ENCODE measurements at regions not wholly inside any gene's neighbourhood (a gene's known extent, or its start where the extent isn't known, plus 50 kb on each side); places are given as distances from the start of the nearest gene placed in this dataset.

DNA sequence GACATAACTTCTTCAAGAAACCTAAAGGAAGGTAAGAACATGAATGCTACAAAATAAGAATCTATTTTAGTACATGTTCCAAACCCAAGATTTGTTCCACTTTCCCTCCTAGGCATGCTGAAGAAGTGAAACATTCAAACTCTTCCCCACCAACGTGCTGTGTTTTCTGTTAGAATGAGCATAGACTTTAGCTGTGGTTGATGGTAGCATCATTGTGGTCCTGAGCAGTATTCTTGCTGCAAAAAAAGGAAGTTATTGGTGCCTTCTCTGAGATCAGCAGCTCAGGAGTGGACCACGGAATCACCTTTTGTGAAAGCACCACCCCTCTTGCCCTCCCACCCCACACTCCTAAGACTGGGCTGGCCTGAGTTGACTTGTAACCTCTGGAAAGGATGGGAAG is 100.4 kb upstream of the POGK start:
- dilution Hi-C loops (cut with MboI; ENCODE audit: extremely low pct_ligation_motif_present, low sequenced_read_pairs) (no loop called here), intact Hi-C loops (cut with micrococcal nuclease) (no loop called here)
- peaks cover 1% of the 10 kb centered on the region for H3K9me3 ChIP-seq (replicated peaks; ENCODE audit: control insufficient read depth, insufficient read depth, low read length)
- no peaks in the 10 kb centered on the region for H4K20me1 ChIP-seq (replicated peaks; ENCODE audit: control insufficient read depth, extremely low read depth, insufficient read depth, low read length)
- ChIA-PET CTCF (interaction anchor here (1.0 to 1.4 kb wide), 2 partner anchors 13 to 18 kb away, joined by 3 read pairs; no protein-coding TSS in a partner anchor), POLR2A (no interaction called here)
- no peak overlapping the region for H3K27ac ChIP-seq (ENCODE audit: insufficient read depth, low read depth, low read length)
- H3K9ac ChIP-seq (replicated peaks; ENCODE audit: extremely low read depth, insufficient read depth, low read length), result no peak overlapping the region
- H3K79me2 ChIP-seq (ENCODE audit: control insufficient read depth, insufficient read depth, low read length), result no peaks in the 10 kb centered on the region
- H3K4me3 ChIP-seq (replicated peaks in 1 of 3; ENCODE audit: insufficient read depth in 1 of 3, low read depth in 1 of 3, low read length in 3 of 3), result no peak overlapping the region
- H3K4me1 ChIP-seq (ENCODE audit: control insufficient read depth, extremely low read depth, insufficient read depth, low read length), result no peaks in the 10 kb centered on the region
- FAIRE-seq (no peak), DNase-seq (ENCODE audit: low read depth, low spot score) (no peak)
- no peaks in the 10 kb centered on the region for H3K36me3 ChIP-seq (ENCODE audit: control insufficient read depth in 2 of 2, extremely low read depth in 1 of 2, insufficient read depth in 2 of 2, low read length in 2 of 2)
- no peaks in the 10 kb centered on the region for H3K9me1 ChIP-seq (replicated peaks; ENCODE audit: control insufficient read depth, extremely low read depth, insufficient read depth, low read length)
- H3K4me2 ChIP-seq (ENCODE audit: insufficient read depth, low read length), result no peak overlapping the region
- BruUV-seq (replicated peaks), result no TSS peak
- no peaks in the 10 kb centered on the region for H3K27me3 ChIP-seq (ENCODE audit: control insufficient read depth in 2 of 2, insufficient read depth in 2 of 2, low read length in 2 of 2)
- no peak overlapping the region for H2AFZ ChIP-seq (ENCODE audit: low read depth, low read length)
- TF ChIP-seq POLR2A (IDR thresholded peaks at IDR 0.05; ENCODE audit: low read depth, low read length) (no peak), EZH2 (IDR thresholded peaks at IDR 0.05; ENCODE audit: borderline replicate concordance, low read depth, low read length, severe bottlenecking) (no peak), GATA2 (IDR thresholded peaks at IDR 0.05; ENCODE audit: insufficient read depth, insufficient read length, low read depth, low read length) (no peak)

DNA sequence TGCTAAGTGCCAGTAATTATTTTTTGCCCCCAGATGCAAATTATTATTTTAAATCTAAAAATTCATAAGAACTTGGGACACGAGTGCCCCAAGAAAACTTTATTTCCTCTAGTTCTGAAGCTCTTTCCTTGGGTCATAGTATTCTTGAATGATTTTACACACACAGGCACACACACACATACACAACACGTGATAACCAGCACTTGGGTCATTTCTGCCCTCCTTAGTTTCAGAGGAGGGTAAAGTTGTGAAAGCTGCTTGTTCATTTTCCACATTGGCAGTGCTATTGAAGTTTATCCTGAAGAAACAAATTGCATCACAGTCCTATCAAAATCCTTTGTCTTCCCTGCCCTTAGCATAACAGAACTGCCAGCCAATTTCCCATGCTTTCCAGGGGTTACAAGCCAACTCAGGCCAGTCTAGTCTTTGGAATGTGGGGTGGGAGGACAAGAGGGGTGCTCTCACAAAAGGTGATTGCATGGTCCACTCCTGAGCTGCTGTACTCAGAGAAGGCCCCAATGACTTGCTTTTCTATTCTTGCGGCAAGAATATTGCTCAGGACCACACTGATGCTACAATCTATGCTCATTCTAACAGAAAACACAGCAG is 98.5 kb upstream of the POGK start:
- H3K36me3 ChIP-seq (ENCODE audit: control insufficient read depth in 2 of 2, extremely low read depth in 1 of 2, insufficient read depth in 2 of 2, low read length in 2 of 2), result no peaks in the 10 kb centered on the region
- ChIA-PET CTCF (no interaction called here), POLR2A (no interaction called here)
- no peaks in the 10 kb centered on the region for H4K20me1 ChIP-seq (replicated peaks; ENCODE audit: control insufficient read depth, extremely low read depth, insufficient read depth, low read length)
- H3K27me3 ChIP-seq (ENCODE audit: control insufficient read depth in 2 of 2, insufficient read depth in 2 of 2, low read length in 2 of 2), result no peaks in the 10 kb centered on the region
- H3K4me2 ChIP-seq (ENCODE audit: insufficient read depth, low read length), result no peak overlapping the region
- peaks cover 1% of the 10 kb centered on the region for H3K9me3 ChIP-seq (replicated peaks; ENCODE audit: control insufficient read depth, insufficient read depth, low read length)
- H3K9ac ChIP-seq (replicated peaks; ENCODE audit: extremely low read depth, insufficient read depth, low read length), result no peak overlapping the region
- DNase-seq (ENCODE audit: low read depth, low spot score) (no peak), FAIRE-seq (no peak)
- H3K79me2 ChIP-seq (ENCODE audit: control insufficient read depth, insufficient read depth, low read length), result no peaks in the 10 kb centered on the region
- H3K9me1 ChIP-seq (replicated peaks; ENCODE audit: control insufficient read depth, extremely low read depth, insufficient read depth, low read length), result no peaks in the 10 kb centered on the region
- H3K4me1 ChIP-seq (ENCODE audit: control insufficient read depth, extremely low read depth, insufficient read depth, low read length), result no peaks in the 10 kb centered on the region
- intact Hi-C loops (cut with micrococcal nuclease) (no loop called here), dilution Hi-C loops (cut with MboI; ENCODE audit: extremely low pct_ligation_motif_present, low sequenced_read_pairs) (no loop called here)
- no peak for TF ChIP-seq MYC (IDR thresholded peaks at IDR 0.05; ENCODE audit: low read depth, low read length)
- H3K4me3 ChIP-seq (replicated peaks in 1 of 3; ENCODE audit: insufficient read depth in 1 of 3, low read depth in 1 of 3, low read length in 3 of 3), result no peak overlapping the region
- H3K27ac ChIP-seq (ENCODE audit: insufficient read depth, low read depth, low read length), result no peak overlapping the region
- no TSS peak for BruUV-seq (replicated peaks)
- H2AFZ ChIP-seq (ENCODE audit: low read depth, low read length), result no peak overlapping the region

Measured in endothelial cell of umbilical vein (primary cell).